ENCODE measurements at regions not wholly inside any gene's neighbourhood (a gene's known extent, or its start where the extent isn't known, plus 50 kb on each side); places are given as distances from the start of the nearest gene placed in this dataset.

DNA sequence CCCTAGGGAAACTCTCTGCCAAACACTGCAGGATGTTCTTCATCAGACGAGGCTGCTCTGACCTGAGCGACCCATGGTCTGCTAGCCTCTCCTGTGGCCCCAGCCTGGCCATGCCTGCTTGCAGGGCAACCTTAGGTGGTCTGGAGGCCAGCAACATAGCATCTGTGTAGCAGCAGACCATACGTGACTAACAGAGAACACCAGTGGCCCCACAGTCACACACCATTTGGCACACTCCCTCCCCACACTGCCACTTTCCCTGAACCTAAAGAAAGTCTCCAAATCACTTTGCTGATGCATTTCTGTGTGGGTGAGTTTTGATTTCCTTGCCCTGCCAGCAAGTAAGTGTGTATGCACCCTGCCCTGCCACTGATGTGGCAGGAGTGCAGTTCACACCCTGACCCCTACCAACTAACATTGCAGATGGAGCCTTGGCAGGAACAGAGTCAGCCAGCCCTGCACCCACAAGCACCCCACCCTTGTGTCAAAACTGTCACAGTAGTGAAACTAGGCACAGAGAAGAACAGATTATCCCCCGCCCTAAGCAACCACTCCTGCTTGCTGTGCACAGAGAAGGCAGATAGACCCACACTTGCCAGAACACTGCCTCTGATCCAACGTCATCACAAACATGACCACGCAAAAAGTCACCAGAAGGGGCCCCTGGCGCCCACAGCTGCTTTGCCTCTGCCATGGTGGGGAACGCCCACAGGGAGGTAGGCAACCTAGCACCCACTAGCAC is 249.1 kb downstream of the SPIN4 start:
- TF ChIP-seq POLR2A (IDR thresholded peaks at IDR 0.05): no peak
- TF ChIP-seq, protein P1, sequence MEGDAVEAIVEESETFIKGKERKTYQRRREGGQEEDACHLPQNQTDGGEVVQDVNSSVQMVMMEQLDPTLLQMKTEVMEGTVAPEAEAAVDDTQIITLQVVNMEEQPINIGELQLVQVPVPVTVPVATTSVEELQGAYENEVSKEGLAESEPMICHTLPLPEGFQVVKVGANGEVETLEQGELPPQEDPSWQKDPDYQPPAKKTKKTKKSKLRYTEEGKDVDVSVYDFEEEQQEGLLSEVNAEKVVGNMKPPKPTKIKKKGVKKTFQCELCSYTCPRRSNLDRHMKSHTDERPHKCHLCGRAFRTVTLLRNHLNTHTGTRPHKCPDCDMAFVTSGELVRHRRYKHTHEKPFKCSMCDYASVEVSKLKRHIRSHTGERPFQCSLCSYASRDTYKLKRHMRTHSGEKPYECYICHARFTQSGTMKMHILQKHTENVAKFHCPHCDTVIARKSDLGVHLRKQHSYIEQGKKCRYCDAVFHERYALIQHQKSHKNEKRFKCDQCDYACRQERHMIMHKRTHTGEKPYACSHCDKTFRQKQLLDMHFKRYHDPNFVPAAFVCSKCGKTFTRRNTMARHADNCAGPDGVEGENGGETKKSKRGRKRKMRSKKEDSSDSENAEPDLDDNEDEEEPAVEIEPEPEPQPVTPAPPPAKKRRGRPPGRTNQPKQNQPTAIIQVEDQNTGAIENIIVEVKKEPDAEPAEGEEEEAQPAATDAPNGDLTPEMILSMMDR (IDR thresholded peaks at IDR 0.05): no peak
